ENCODE measurements at regions not wholly inside any gene's neighbourhood (a gene's known extent, or its start where the extent isn't known, plus 50 kb on each side); places are given as distances from the start of the nearest gene placed in this dataset.

- no peak for TF ChIP-seq CHD7 (IDR thresholded peaks at IDR 0.05; ENCODE audit: insufficient replicate concordance, low read length)
Measured at GRCh38 chr9:121566481-121567465, 67.1 kb upstream of the GGTA1 start (continued).
